Brain microvascular endothelial cell (primary cell): ENCODE measurements at regions not wholly inside any gene's neighbourhood (a gene's known extent, or its start where the extent isn't known, plus 50 kb on each side); places are given as distances from the start of the nearest gene placed in this dataset.
A peak's percentile ranks its signal among the peaks of the same experiment; 100 is the strongest.

Source experiments
- DNase-seq: peaks from one replicate; pipeline ENCODE4 v3.0.0-alpha.2; 2020
- H3K27ac ChIP-seq: fragments of 250-450 bp; sonication (Bioruptor Pico); 2 replicates; pipeline ENCODE4 v1.5.1; 2020; ENCODE audit warnings: mild to moderate bottlenecking, moderate library complexity
- H3K27me3 ChIP-seq: fragments of 250-450 bp; sonication (Bioruptor Pico); replicated peaks from 2 replicates; pipeline ENCODE4 v1.5.1; 2020; ENCODE audit warnings: mild to moderate bottlenecking
- H3K36me3 ChIP-seq: fragments of 250-450 bp; sonication (Bioruptor Pico); replicated peaks from 2 replicates; pipeline ENCODE4 v1.5.1; 2020; ENCODE audit warnings: mild to moderate bottlenecking
- H3K4me3 ChIP-seq: 2 replicates; pipeline ENCODE4 v1.5.1; 2011; ENCODE audit warnings: low read depth, mild to moderate bottlenecking, control low read depth, low read length, moderate library complexity
- in situ Hi-C: cut with HindIII; loops from 2 replicates; pipeline ENCODE4 v1.10.0; 2017; ENCODE audit warnings: low sequenced_read_pairs, low pct_ligation_motif_present
- TF ChIP-seq, protein P1 (sequence below): IDR thresholded peaks from 2 replicates; pipeline ENCODE4 v1.5.1; 2011; ENCODE audit warnings: low read depth, mild to moderate bottlenecking, moderate library complexity, low read length, control low read depth, inconsistent platforms; ENCODE audit errors: missing control alignments

GRCh38 chr2:111659361-111660333 lies 224.3 kb downstream of the ANAPC1 start:
- Histone ChIP-seq H3K36me3 (no peaks in the 10 kb centered on the region), H3K27ac (peak overlapping the region; percentile 51), H3K27me3 (no peaks in the 10 kb centered on the region), H3K4me3 (no peak overlapping the region)
- TF ChIP-seq, protein P1, sequence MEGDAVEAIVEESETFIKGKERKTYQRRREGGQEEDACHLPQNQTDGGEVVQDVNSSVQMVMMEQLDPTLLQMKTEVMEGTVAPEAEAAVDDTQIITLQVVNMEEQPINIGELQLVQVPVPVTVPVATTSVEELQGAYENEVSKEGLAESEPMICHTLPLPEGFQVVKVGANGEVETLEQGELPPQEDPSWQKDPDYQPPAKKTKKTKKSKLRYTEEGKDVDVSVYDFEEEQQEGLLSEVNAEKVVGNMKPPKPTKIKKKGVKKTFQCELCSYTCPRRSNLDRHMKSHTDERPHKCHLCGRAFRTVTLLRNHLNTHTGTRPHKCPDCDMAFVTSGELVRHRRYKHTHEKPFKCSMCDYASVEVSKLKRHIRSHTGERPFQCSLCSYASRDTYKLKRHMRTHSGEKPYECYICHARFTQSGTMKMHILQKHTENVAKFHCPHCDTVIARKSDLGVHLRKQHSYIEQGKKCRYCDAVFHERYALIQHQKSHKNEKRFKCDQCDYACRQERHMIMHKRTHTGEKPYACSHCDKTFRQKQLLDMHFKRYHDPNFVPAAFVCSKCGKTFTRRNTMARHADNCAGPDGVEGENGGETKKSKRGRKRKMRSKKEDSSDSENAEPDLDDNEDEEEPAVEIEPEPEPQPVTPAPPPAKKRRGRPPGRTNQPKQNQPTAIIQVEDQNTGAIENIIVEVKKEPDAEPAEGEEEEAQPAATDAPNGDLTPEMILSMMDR: no peak
- in situ Hi-C loops: no loop called here
- DNase-seq: peak; percentile 80

DNA sequence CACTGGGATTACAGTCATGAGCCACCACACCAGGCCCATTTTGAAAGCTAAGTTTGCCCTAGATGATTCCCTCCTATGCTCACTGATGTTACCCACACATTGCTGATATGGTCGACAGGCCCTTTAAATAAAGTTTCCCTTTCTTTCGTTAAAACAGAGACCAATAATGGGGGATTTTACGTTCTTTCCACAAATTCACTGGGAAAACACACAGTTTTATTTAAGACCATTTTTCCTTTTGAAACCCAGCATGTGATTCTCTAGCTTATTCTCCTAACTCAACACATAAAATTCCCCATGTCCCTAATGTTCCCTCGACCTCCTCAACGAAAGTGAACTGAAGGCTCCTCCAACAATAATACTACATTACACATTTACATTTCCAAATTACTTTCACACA lies 223.2 kb downstream of the ANAPC1 start:
- TF ChIP-seq, protein P1: no peak
- no peak overlapping the region for H3K27ac ChIP-seq
- H3K4me3 ChIP-seq: no peak overlapping the region
- DNase-seq: no peak
- no peaks in the 10 kb centered on the region for H3K36me3 ChIP-seq
- H3K27me3 ChIP-seq: no peaks in the 10 kb centered on the region
- in situ Hi-C loops: no loop called here

DNA sequence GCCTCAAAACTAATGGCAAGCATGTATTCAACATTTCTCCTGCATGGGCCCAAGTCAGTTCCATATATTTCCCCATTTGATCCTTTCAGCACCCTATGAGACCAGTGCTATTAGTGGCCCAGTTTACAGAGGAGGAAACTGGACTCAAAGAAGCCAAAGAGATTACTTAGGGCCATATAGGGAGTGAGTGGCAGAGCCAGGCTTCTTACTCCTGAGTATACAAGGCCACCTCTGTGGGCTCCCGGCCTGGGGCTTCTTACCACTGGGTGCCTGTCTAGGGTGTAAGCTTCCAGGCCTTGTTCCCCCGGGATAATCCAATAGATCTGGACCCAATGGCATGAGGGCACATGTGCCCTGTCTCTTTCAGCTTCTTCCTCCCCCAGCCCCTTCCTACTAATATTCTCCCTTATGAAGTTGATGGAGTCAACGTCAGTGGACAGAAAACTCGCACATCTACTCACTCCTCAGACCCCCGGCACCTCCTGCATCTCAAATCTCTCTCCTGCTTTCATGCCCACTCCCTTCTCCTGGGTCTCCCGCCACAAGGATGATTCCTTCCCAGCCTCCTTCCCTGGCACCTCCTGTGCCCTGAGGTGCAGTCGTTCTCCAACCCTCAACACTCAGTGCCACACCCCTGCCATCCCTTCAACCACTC lies 222.6 kb downstream of the ANAPC1 start:
- Histone ChIP-seq H3K36me3 (no peaks in the 10 kb centered on the region), H3K4me3 (no peak overlapping the region), H3K27ac (no peak overlapping the region), H3K27me3 (no peaks in the 10 kb centered on the region)
- DNase-seq: no peak
- TF ChIP-seq, protein P1: no peak
- in situ Hi-C loops: no loop called here

DNA sequence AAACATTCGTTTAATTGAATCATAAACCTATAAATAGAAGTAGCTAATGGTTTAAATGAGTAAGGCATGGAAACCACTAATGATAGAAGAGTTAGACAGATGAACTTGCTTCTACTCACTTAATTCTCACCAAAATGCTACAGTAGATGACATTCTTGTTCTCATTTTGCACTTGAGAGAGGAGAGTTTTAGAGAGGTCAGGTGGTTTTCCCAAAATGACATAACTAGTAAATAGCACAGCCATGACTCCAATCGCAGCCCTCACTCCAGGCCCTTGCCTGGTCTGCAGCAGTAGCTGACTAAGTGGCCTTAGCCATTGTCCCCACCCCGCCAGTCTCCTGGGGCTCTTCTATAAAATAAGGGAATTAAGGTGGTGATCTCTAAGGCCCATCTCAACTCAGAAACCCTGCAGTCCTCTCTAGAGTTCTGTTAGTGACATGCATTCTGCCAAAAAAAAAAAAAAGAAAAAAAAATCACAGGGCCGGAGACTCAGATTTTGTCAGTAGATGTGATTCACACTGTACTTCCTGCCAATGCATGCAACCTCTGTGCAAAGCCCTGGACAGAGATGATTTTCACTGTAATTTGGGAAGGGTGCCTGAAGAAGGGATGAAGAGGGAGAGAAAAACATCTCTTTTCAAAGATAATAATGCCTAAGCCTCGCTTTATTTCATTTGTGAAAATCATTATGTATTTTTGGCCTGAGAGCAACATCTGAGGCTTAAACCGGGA lies 221.8 kb downstream of the ANAPC1 start:
- H3K36me3 ChIP-seq: no peaks in the 10 kb centered on the region
- peak; percentile 42 for DNase-seq
- in situ Hi-C loops: no loop called here
- TF ChIP-seq, protein P1: no peak
- H3K27ac ChIP-seq: no peak overlapping the region
- H3K4me3 ChIP-seq: no peak overlapping the region
- H3K27me3 ChIP-seq: no peaks in the 10 kb centered on the region

GRCh38 chr2:111662771-111663470 lies 221.1 kb downstream of the ANAPC1 start:
- in situ Hi-C loops: no loop called here
- no peaks in the 10 kb centered on the region for H3K27me3 ChIP-seq
- no peak overlapping the region for H3K27ac ChIP-seq
- DNase-seq: peak; percentile 11
- H3K4me3 ChIP-seq: no peak overlapping the region
- H3K36me3 ChIP-seq: no peaks in the 10 kb centered on the region
- TF ChIP-seq, protein P1: no peak
